ENCODE measurements at regions not wholly inside any gene's neighbourhood (a gene's known extent, or its start where the extent isn't known, plus 50 kb on each side); places are given as distances from the start of the nearest gene placed in this dataset.

DNA sequence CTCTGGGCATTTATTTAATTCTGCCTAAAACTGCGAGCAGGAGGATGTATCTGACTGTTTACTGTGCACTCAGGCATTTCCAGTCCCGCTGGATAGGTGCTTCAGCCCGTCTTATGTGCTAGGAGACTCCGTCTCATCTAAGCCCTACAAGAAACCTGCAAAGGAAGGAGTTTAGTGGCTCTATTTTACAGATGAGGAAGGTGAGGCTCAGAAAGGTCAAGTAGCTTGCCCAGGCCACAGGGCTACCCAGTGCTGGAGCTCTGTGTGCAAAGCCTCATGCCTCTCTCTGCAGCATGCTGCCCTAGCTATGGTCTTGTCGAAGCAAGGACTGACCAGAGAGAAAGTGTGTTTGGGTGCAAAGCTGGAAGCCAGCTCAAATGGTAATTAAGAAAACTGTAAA lies 73.6 kb upstream of the AFF3 start:
- Mint-ChIP-seq H3K9me3 (ENCODE audit: unreplicated experiment) (no peaks in the 10 kb centered on the region), H3K36me3 (ENCODE audit: low read depth, unreplicated experiment) (no peaks in the 10 kb centered on the region), H3K4me3 (ENCODE audit: unreplicated experiment) (no peak overlapping the region), H3K27me3 (ENCODE audit: low read depth, unreplicated experiment) (peaks cover 18% of the 10 kb centered on the region), H3K4me1 (ENCODE audit: low read depth, unreplicated experiment) (no peaks in the 10 kb centered on the region), H3K27ac (ENCODE audit: unreplicated experiment) (no peak overlapping the region)
- DNase-seq (ENCODE audit: low read depth) (no peak), FAIRE-seq (no peak)
- Histone ChIP-seq H3K27me3 (ENCODE audit: insufficient read depth, low read length) (peaks cover 3% of the 10 kb centered on the region), H4K20me1 (ENCODE audit: insufficient read depth, low read length) (no peaks in the 10 kb centered on the region), H3K9ac (ENCODE audit: low read length) (no peak overlapping the region), H3K36me3 (ENCODE audit: insufficient read depth, low read length) (no peaks in the 10 kb centered on the region), H3K79me2 (ENCODE audit: insufficient read depth, low read length) (no peaks in the 10 kb centered on the region), H3K4me1 (ENCODE audit: insufficient read depth, low read length) (no peaks in the 10 kb centered on the region), H3K4me2 (ENCODE audit: low read length) (no peak overlapping the region), H3K4me3 (ENCODE audit: insufficient read depth, low read depth, low read length) (no peak overlapping the region), H3K9me3 (ENCODE audit: insufficient read depth, low read depth, low read length) (no peaks in the 10 kb centered on the region), H3K27ac (ENCODE audit: low read depth, low read length) (no peak overlapping the region), H2AFZ (ENCODE audit: low read depth, low read length) (no peak overlapping the region)
- TF ChIP-seq, protein P1, sequence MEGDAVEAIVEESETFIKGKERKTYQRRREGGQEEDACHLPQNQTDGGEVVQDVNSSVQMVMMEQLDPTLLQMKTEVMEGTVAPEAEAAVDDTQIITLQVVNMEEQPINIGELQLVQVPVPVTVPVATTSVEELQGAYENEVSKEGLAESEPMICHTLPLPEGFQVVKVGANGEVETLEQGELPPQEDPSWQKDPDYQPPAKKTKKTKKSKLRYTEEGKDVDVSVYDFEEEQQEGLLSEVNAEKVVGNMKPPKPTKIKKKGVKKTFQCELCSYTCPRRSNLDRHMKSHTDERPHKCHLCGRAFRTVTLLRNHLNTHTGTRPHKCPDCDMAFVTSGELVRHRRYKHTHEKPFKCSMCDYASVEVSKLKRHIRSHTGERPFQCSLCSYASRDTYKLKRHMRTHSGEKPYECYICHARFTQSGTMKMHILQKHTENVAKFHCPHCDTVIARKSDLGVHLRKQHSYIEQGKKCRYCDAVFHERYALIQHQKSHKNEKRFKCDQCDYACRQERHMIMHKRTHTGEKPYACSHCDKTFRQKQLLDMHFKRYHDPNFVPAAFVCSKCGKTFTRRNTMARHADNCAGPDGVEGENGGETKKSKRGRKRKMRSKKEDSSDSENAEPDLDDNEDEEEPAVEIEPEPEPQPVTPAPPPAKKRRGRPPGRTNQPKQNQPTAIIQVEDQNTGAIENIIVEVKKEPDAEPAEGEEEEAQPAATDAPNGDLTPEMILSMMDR (IDR thresholded peaks at IDR 0.05; ENCODE audit: insufficient read depth, low read depth, low read length): no peak
- no peak for TF ChIP-seq EZH2 (IDR thresholded peaks at IDR 0.05; ENCODE audit: insufficient read depth, low read length)

DNA sequence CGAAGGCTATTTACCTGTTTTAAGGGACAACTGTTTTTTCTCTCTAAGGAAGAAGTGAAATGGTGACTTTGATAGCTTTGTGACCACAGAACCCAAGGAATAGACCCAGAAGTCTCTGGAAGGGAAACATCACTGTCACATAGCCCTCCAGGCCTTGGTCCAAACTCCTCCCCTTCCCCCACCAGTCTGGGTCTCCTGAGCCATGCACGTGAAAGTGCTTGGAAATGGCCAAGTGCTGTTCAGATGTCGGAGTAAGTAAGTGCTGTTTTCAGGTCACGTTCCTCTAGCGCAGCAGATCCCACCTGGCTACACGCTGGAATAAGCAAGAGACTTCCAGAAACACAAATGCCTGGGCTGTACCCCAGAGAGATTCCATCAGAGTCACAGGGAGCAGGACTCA lies 73.0 kb upstream of the AFF3 start:
- FAIRE-seq (no peak), DNase-seq (ENCODE audit: low read depth) (no peak)
- no peak for TF ChIP-seq EZH2 (IDR thresholded peaks at IDR 0.05; ENCODE audit: insufficient read depth, low read length)
- TF ChIP-seq, protein P1 (IDR thresholded peaks at IDR 0.05; ENCODE audit: insufficient read depth, low read depth, low read length): no peak
- peaks cover 1% of the 10 kb centered on the region for H3K27me3 ChIP-seq (ENCODE audit: insufficient read depth, low read length)
- no peaks in the 10 kb centered on the region for H3K36me3 Mint-ChIP-seq (ENCODE audit: low read depth, unreplicated experiment)
- H3K4me2 ChIP-seq (ENCODE audit: low read length): no peak overlapping the region
- H3K27ac ChIP-seq (ENCODE audit: low read depth, low read length): no peak overlapping the region
- H3K9me3 ChIP-seq (ENCODE audit: insufficient read depth, low read depth, low read length): no peaks in the 10 kb centered on the region
- no peak overlapping the region for H3K4me3 ChIP-seq (ENCODE audit: insufficient read depth, low read depth, low read length)
- H3K27ac Mint-ChIP-seq (ENCODE audit: unreplicated experiment): no peak overlapping the region
- H3K9me3 Mint-ChIP-seq (ENCODE audit: unreplicated experiment): no peaks in the 10 kb centered on the region
- no peaks in the 10 kb centered on the region for H4K20me1 ChIP-seq (ENCODE audit: insufficient read depth, low read length)
- no peaks in the 10 kb centered on the region for H3K4me1 ChIP-seq (ENCODE audit: insufficient read depth, low read length)
- no peaks in the 10 kb centered on the region for H3K36me3 ChIP-seq (ENCODE audit: insufficient read depth, low read length)
- no peaks in the 10 kb centered on the region for H3K79me2 ChIP-seq (ENCODE audit: insufficient read depth, low read length)
- H2AFZ ChIP-seq (ENCODE audit: low read depth, low read length): no peak overlapping the region
- H3K9ac ChIP-seq (ENCODE audit: low read length): no peak overlapping the region
- no peaks in the 10 kb centered on the region for H3K4me1 Mint-ChIP-seq (ENCODE audit: low read depth, unreplicated experiment)
- no peak overlapping the region for H3K4me3 Mint-ChIP-seq (ENCODE audit: unreplicated experiment)
- H3K27me3 Mint-ChIP-seq (ENCODE audit: low read depth, unreplicated experiment): peaks cover 18% of the 10 kb centered on the region

DNA sequence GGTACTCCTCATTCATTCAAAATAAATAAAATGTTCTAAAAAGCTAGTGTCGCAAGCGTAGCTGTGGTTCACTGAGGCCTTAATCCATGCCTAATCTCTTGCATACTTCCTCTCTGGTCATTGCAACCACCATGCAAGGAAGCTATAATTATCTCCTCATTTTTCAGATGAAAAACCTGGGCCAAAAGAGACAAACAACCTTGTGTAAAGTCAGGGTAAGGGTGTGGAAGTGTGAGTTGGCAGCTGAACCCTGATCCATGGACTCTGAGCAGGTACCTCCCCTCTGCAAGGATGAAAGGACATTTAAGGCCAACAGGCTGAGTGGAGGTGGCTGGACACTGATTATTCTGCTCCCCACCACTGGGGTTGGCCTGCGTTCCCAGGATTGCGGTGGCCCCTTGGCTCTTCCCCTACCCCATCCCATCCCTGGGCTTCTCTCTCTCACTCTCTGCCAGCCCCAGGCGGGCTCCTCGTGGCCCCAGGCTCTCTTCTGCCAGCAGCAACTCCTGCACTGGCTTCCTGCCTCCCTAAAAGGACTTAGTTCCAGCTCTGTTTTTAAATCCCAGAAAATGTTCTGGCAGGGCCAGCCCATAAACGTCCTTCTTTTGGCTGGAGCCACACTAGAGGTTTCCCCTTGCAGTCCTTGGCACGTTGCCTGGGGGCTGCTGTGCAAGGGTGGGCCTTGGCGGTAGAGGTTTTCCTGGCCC lies 72.0 kb upstream of the AFF3 start:
- Histone ChIP-seq H3K36me3 (ENCODE audit: insufficient read depth, low read length) (no peaks in the 10 kb centered on the region), H3K9ac (ENCODE audit: low read length) (no peak overlapping the region), H3K27me3 (ENCODE audit: insufficient read depth, low read length) (peaks cover 3% of the 10 kb centered on the region), H4K20me1 (ENCODE audit: insufficient read depth, low read length) (no peaks in the 10 kb centered on the region), H3K4me1 (ENCODE audit: insufficient read depth, low read length) (no peaks in the 10 kb centered on the region), H3K9me3 (ENCODE audit: insufficient read depth, low read depth, low read length) (no peaks in the 10 kb centered on the region), H3K79me2 (ENCODE audit: insufficient read depth, low read length) (no peaks in the 10 kb centered on the region), H2AFZ (ENCODE audit: low read depth, low read length) (no peak overlapping the region), H3K4me2 (ENCODE audit: low read length) (no peak overlapping the region), H3K4me3 (ENCODE audit: insufficient read depth, low read depth, low read length) (no peak overlapping the region), H3K27ac (ENCODE audit: low read depth, low read length) (no peak overlapping the region)
- TF ChIP-seq, protein P1 (IDR thresholded peaks at IDR 0.05; ENCODE audit: insufficient read depth, low read depth, low read length): no peak
- no peak for TF ChIP-seq EZH2 (IDR thresholded peaks at IDR 0.05; ENCODE audit: insufficient read depth, low read length)
- Mint-ChIP-seq H3K27ac (ENCODE audit: unreplicated experiment) (no peak overlapping the region), H3K4me1 (ENCODE audit: low read depth, unreplicated experiment) (no peaks in the 10 kb centered on the region), H3K4me3 (ENCODE audit: unreplicated experiment) (no peak overlapping the region), H3K27me3 (ENCODE audit: low read depth, unreplicated experiment) (peaks cover 19% of the 10 kb centered on the region), H3K36me3 (ENCODE audit: low read depth, unreplicated experiment) (no peaks in the 10 kb centered on the region), H3K9me3 (ENCODE audit: unreplicated experiment) (no peaks in the 10 kb centered on the region)
- no peak for FAIRE-seq
- no peak for DNase-seq (ENCODE audit: low read depth)

Data from astrocyte (in vitro differentiated cells and primary cell).